Left ventricle myocardium superior (tissue), 1 donor: ENCODE measurements at regions not wholly inside any gene's neighbourhood (a gene's known extent, or its start where the extent isn't known, plus 50 kb on each side); places are given as distances from the start of the nearest gene placed in this dataset.

Source experiments
- ATAC-seq: fragments of 200-7000 bp; cut with Tn5 transposase; one replicate; pipeline ENCODE4 v1.9.1; 2020; ENCODE audit warnings: mild to moderate bottlenecking, moderate library complexity
- DNase-seq: peaks from one replicate; pipeline ENCODE4 v3.0.0-alpha.2; 2020
- intact Hi-C: fragments of 100-400 bp; cut with micrococcal nuclease; formaldehyde crosslinking; loops from one replicate; pipeline ENCODE4 v1.11.0; 2022
- donor health status: DM: no; HTN: yes; CAD: no; lungs with severe emphysema.

- DNase-seq (no peak), ATAC-seq (no peak)
- intact Hi-C loops: no loop called here
These were observed 98.6 kb upstream of the FAR2 start for GRCh38 chr12:29050503-29050902.

- DNase-seq: no peak
- no peak for ATAC-seq
- intact Hi-C loops: no loop called here
These were observed 97.9 kb upstream of the FAR2 start for GRCh38 chr12:29051221-29051620.

GRCh38 chr12:29053567-29053966 lies 95.5 kb upstream of the FAR2 start:
- intact Hi-C loops: no loop called here
- ATAC-seq (no peak), DNase-seq (no peak)

GRCh38 chr12:29054858-29055663 lies 94.0 kb upstream of the FAR2 start:
- DNase-seq (no peak), ATAC-seq (peak; percentile 38)
- intact Hi-C loops: no loop called here

GRCh38 chr12:29066011-29066588 lies 83.0 kb upstream of the FAR2 start:
- DNase-seq (no peak), ATAC-seq (peak; percentile 30)
- intact Hi-C loops: no loop called here

- no peak for DNase-seq
- intact Hi-C loops: no loop called here
- ATAC-seq: peak; percentile 38
These were observed 81.6 kb upstream of the FAR2 start for GRCh38 chr12:29067430-29067829.

GRCh38 chr12:29070309-29070708 lies 78.8 kb upstream of the FAR2 start:
- DNase-seq (no peak), ATAC-seq (no peak)
- intact Hi-C loops: loop anchor here (5.0 kb wide), 1 partner anchor 247 kb away; no protein-coding TSS in a partner anchor

GRCh38 chr12:29071099-29071498 lies 78.0 kb upstream of the FAR2 start:
- DNase-seq (no peak), ATAC-seq (no peak)
- intact Hi-C loops: loop anchor here (5.0 kb wide), 1 partner anchor 246 kb away; no protein-coding TSS in a partner anchor

GRCh38 chr12:29072631-29073030 lies 76.4 kb upstream of the FAR2 start:
- intact Hi-C loops: loop anchor here (5.0 kb wide), 1 partner anchor 245 kb away; no protein-coding TSS in a partner anchor
- no peak for ATAC-seq
- DNase-seq: no peak

GRCh38 chr12:29073631-29074239 lies 75.3 kb upstream of the FAR2 start:
- peak; percentile 71 for ATAC-seq
- intact Hi-C loops: loop anchor here (5.0 kb wide), 1 partner anchor 244 kb away; no protein-coding TSS in a partner anchor
- no peak for DNase-seq

GRCh38 chr12:29081101-29081500 lies 68.0 kb upstream of the FAR2 start:
- DNase-seq: no peak
- no peak for ATAC-seq
- intact Hi-C loops: no loop called here

- intact Hi-C loops: no loop called here
- no peak for ATAC-seq
- no peak for DNase-seq
These were observed 66.6 kb upstream of the FAR2 start for GRCh38 chr12:29082522-29082921.

- no peak for DNase-seq
- intact Hi-C loops: no loop called here
- no peak for ATAC-seq
These were observed 62.5 kb upstream of the FAR2 start for GRCh38 chr12:29086325-29087271.

- DNase-seq (no peak), ATAC-seq (no peak)
- intact Hi-C loops: no loop called here
These were observed 60.4 kb upstream of the FAR2 start for GRCh38 chr12:29088611-29089219.
